Vagina (tissue), 2 donors: ENCODE measurements at regions not wholly inside any gene's neighbourhood (a gene's known extent, or its start where the extent isn't known, plus 50 kb on each side); places are given as distances from the start of the nearest gene placed in this dataset.

Experiments used
- DNase-seq, 2 donors: peaks; one replicate each; pipeline ENCODE4 v3.0.0-alpha.2; 2017; ENCODE audit errors: extremely low spot score in 2 of 2
- H3K27ac ChIP-seq: fragments of 200-600 bp; sonication (generic); one replicate; pipeline ENCODE4 v1.5.1; 2019
- H3K27me3 ChIP-seq: fragments of 200-600 bp; sonication (generic); one replicate; pipeline ENCODE4 v1.5.1; 2019
- H3K36me3 ChIP-seq, 2 donors: fragments of 200-600 bp; sonication (generic); one replicate each; pipeline ENCODE4 v1.5.1; 2017 to 2019
- H3K4me1 ChIP-seq: fragments of 200-600 bp; sonication (generic); one replicate; pipeline ENCODE4 v1.5.1; 2019
- H3K4me3 ChIP-seq, 2 donors: fragments of 200-600 bp; sonication (generic); 1 replicate in 1 of 2; 2 replicates in 1 of 2; pipeline ENCODE4 v1.5.1; 2016 to 2019
- H3K9me3 ChIP-seq: fragments of 200-600 bp; sonication (generic); one replicate; pipeline ENCODE4 v1.5.1; 2019
- CTCF ChIP-seq, 3 experiments: fragments of 450-650 bp in 2 of 3; fragments of 200-600 bp in 1 of 3; sonication (generic) in 1 of 3; IDR thresholded peaks; one replicate each; pipeline ENCODE4 v1.5.1; 2017 to 2019; ENCODE audit warnings: antibody characterized with exemption in 3 of 3, mild to moderate bottlenecking in 2 of 3, moderate library complexity in 2 of 3
- POLR2A ChIP-seq, 2 donors: fragments of 450-650 bp; IDR thresholded peaks; one replicate each; pipeline ENCODE4 v1.6.1; 2017; ENCODE audit warnings: antibody characterized with exemption in 2 of 2, mild to moderate bottlenecking in 2 of 2, moderate library complexity in 2 of 2
- POLR2AphosphoS5 ChIP-seq, 2 donors: sonication (generic); formaldehyde crosslinking; IDR thresholded peaks; one replicate each; pipeline ENCODE4 v1.9.0; 2017; ENCODE audit warnings: antibody characterized with exemption in 2 of 2, mild to moderate bottlenecking in 2 of 2, low read depth in 1 of 2; ENCODE audit not compliant: insufficient read depth in 1 of 2
- intact Hi-C: fragments of 100-400 bp; cut with DNase I; formaldehyde crosslinking; loops from one replicate; pipeline ENCODE4 v1.15.1; 2023

- TF ChIP-seq POLR2A (IDR thresholded peaks at IDR 0.05), result no peak
- TF ChIP-seq CTCF (IDR thresholded peaks at IDR 0.05), result no peak
- TF ChIP-seq POLR2AphosphoS5 (IDR thresholded peaks at IDR 0.05; ENCODE audit: insufficient read depth in 1 of 2, low read depth in 1 of 2), result no peak
Measured at GRCh38 chr13:78777976-78778375, 119.0 kb upstream of the OBI1 start.

DNA sequence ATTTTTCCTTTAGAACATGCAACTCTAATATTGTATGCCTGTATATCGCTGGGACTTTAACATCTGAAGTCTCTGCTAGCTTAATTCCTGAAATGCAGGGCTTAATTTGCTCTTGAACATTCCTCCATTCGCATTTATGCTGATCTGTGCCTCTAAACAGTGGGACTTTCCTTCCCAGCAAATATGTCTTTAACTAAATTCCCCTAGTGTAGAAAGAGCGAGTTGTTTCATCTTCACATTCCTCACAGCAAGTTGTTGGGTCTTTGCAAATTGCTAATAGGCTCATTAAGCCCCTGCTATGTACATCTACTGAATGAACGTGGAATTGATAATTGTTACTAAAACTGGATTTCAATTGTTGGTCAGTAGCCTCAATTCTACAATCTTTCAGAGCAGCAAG, 118.4 kb upstream of the OBI1 start:
- no peak overlapping the region for H3K27ac ChIP-seq
- H3K27me3 ChIP-seq, result no peaks in the 10 kb centered on the region
- H3K4me3 ChIP-seq, result no peak overlapping the region
- no peaks in the 10 kb centered on the region for H3K36me3 ChIP-seq
- TF ChIP-seq CTCF (IDR thresholded peaks at IDR 0.05) (no peak), POLR2A (IDR thresholded peaks at IDR 0.05) (no peak), POLR2AphosphoS5 (IDR thresholded peaks at IDR 0.05; ENCODE audit: insufficient read depth in 1 of 2, low read depth in 1 of 2) (no peak)
- intact Hi-C loops, result no loop called here
- DNase-seq, result no peak
- no peaks in the 10 kb centered on the region for H3K9me3 ChIP-seq
- no peaks in the 10 kb centered on the region for H3K4me1 ChIP-seq

More at GRCh38 chr13:78777976-78778375, 119.0 kb upstream of the OBI1 start:
- no peak for DNase-seq
- no peaks in the 10 kb centered on the region for H3K36me3 ChIP-seq
- H3K4me3 ChIP-seq, result no peak overlapping the region
- H3K4me1 ChIP-seq, result no peaks in the 10 kb centered on the region
- H3K27me3 ChIP-seq, result no peaks in the 10 kb centered on the region
- no peak overlapping the region for H3K27ac ChIP-seq
- intact Hi-C loops, result no loop called here
- no peaks in the 10 kb centered on the region for H3K9me3 ChIP-seq

DNA sequence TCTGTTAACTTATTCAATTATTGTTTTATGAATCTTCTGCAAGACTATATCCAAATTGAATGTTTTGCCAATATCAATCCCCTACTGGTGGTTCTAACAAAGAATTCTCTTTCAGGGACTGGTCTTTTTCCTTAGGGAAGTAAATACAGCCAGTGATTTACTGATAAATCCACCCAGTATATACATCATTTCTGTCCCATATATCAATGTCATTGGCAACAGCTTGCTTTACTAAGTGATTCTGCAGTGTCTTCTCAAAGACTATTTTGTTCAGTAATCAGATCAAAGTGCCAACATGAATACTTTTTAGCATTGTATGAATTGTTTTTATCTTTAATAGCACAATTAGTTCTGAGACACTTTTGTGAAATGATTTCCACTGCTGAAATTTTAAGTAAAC, 114.0 kb upstream of the OBI1 start:
- no peak for DNase-seq

GRCh38 chr13:78770601-78771000, 111.6 kb upstream of the OBI1 start:
- TF ChIP-seq POLR2A (IDR thresholded peaks at IDR 0.05) (no peak), POLR2AphosphoS5 (IDR thresholded peaks at IDR 0.05; ENCODE audit: insufficient read depth in 1 of 2, low read depth in 1 of 2) (no peak), CTCF (IDR thresholded peaks at IDR 0.05) (no peak)
- Histone ChIP-seq H3K36me3 (no peaks in the 10 kb centered on the region), H3K4me1 (no peaks in the 10 kb centered on the region), H3K4me3 (no peak overlapping the region), H3K27ac (no peak overlapping the region), H3K9me3 (no peaks in the 10 kb centered on the region), H3K27me3 (no peaks in the 10 kb centered on the region)
- intact Hi-C loops, result no loop called here
- no peak for DNase-seq

More for the DNA sequence above, 114.0 kb upstream of the OBI1 start:
- no peak for TF ChIP-seq POLR2AphosphoS5 (IDR thresholded peaks at IDR 0.05; ENCODE audit: insufficient read depth in 1 of 2, low read depth in 1 of 2)
- TF ChIP-seq CTCF (IDR thresholded peaks at IDR 0.05), result no peak
- no peak for TF ChIP-seq POLR2A (IDR thresholded peaks at IDR 0.05)
- H3K27me3 ChIP-seq, result no peaks in the 10 kb centered on the region
- no peak overlapping the region for H3K27ac ChIP-seq
- H3K4me3 ChIP-seq, result no peak overlapping the region
- intact Hi-C loops, result no loop called here
- no peaks in the 10 kb centered on the region for H3K4me1 ChIP-seq
- H3K36me3 ChIP-seq, result no peaks in the 10 kb centered on the region
- H3K9me3 ChIP-seq, result no peaks in the 10 kb centered on the region

- DNase-seq, result no peak
- no peak overlapping the region for H3K4me3 ChIP-seq
- no peak for TF ChIP-seq POLR2A (IDR thresholded peaks at IDR 0.05)
- TF ChIP-seq CTCF (IDR thresholded peaks at IDR 0.05), result no peak
- TF ChIP-seq POLR2AphosphoS5 (IDR thresholded peaks at IDR 0.05; ENCODE audit: insufficient read depth in 1 of 2, low read depth in 1 of 2), result no peak
- intact Hi-C loops, result no loop called here
- no peaks in the 10 kb centered on the region for H3K9me3 ChIP-seq
- no peak overlapping the region for H3K27ac ChIP-seq
- H3K27me3 ChIP-seq, result no peaks in the 10 kb centered on the region
- H3K36me3 ChIP-seq, result no peaks in the 10 kb centered on the region
- no peaks in the 10 kb centered on the region for H3K4me1 ChIP-seq
Measured at GRCh38 chr13:78768950-78769349, 110.0 kb upstream of the OBI1 start.
